ENCODE measurements at regions not wholly inside any gene's neighbourhood (a gene's known extent, or its start where the extent isn't known, plus 50 kb on each side); places are given as distances from the start of the nearest gene placed in this dataset.

- Histone ChIP-seq H3K27ac (no peak overlapping the region), H3K9me3 (replicated peaks in 1 of 11) (peaks cover 6 to 24% (median 15%) of the 10 kb centered on the region in 11 experiments; a peak in 16 of 22 replicates), H3K4me1 (no peaks in the 10 kb centered on the region), H3K27me3 (no peaks in the 10 kb centered on the region), H3K4me2 (no peak overlapping the region), H3K4me3 (no peak overlapping the region), H3K36me3 (no peaks in the 10 kb centered on the region), H3K9ac (no peak overlapping the region), H4K20me1 (no peaks in the 10 kb centered on the region)
- TF ChIP-seq Cebpa-rat (IDR thresholded peaks at IDR 0.05): no peak
Measured at GRCh38 chr1:238073991-238074390, 183.3 kb upstream of the ZP4 start.

- TF ChIP-seq Cebpa-rat (IDR thresholded peaks at IDR 0.05): no peak
- H3K9me3 ChIP-seq (replicated peaks in 1 of 11): peaks cover 0 to 16% (median 10%) of the 10 kb centered on the region in 11 experiments; a peak in 14 of 22 replicates
Measured at GRCh38 chr1:238071061-238071460, 180.3 kb upstream of the ZP4 start.

DNA sequence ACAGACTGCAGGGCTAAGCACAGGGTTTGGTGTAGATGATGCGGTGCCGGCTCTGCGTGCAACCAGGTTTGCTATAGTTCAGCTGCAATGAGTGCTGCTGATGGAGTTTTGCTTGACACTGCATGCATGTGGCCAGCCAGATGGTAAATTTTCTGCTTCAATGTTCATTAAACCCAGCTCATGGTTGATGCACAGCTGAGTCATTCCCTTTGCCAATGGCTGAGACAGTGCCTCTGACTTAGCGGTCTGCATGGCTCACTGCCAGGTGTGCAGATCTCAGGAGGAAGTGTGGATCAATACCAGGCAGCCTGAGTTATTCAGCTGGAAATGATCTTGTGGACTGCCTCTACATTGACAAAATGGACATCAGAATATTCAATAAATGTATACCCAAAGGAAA lies 172.7 kb upstream of the ZP4 start:
- no peak for TF ChIP-seq Cebpa-rat (IDR thresholded peaks at IDR 0.05)
- peak overlapping the region; percentile 50 to 86 (median 73) for H3K4me2 ChIP-seq
- no peaks in the 10 kb centered on the region for H4K20me1 ChIP-seq
- no peaks in the 10 kb centered on the region for H3K36me3 ChIP-seq
- H3K4me3 ChIP-seq: no peak overlapping the region; a peak in 1 of 20 replicates
- H3K9ac ChIP-seq: peak overlapping the region in 1 of 11 experiments; percentile 53; a peak in 4 of 22 replicates
- H3K4me1 ChIP-seq: peaks cover 28 to 36% (median 31%) of the 10 kb centered on the region in 10 experiments
- peak overlapping the region in 9 of 11 experiments; percentile 66 to 81 (median 78); a peak in 17 of 22 replicates for H3K27ac ChIP-seq
- H3K9me3 ChIP-seq (replicated peaks in 1 of 11): peaks cover 5 to 19% (median 9%) of the 10 kb centered on the region in 11 experiments
- no peaks in the 10 kb centered on the region for H3K27me3 ChIP-seq

More at GRCh38 chr1:238071061-238071460, 180.3 kb upstream of the ZP4 start:
- no peak overlapping the region for H3K9ac ChIP-seq
- no peak overlapping the region for H3K4me2 ChIP-seq
- H4K20me1 ChIP-seq: no peaks in the 10 kb centered on the region
- H3K27ac ChIP-seq: no peak overlapping the region
- no peaks in the 10 kb centered on the region for H3K36me3 ChIP-seq
- no peak overlapping the region for H3K4me3 ChIP-seq
- H3K27me3 ChIP-seq: no peaks in the 10 kb centered on the region
- H3K4me1 ChIP-seq: no peaks in the 10 kb centered on the region

DNA sequence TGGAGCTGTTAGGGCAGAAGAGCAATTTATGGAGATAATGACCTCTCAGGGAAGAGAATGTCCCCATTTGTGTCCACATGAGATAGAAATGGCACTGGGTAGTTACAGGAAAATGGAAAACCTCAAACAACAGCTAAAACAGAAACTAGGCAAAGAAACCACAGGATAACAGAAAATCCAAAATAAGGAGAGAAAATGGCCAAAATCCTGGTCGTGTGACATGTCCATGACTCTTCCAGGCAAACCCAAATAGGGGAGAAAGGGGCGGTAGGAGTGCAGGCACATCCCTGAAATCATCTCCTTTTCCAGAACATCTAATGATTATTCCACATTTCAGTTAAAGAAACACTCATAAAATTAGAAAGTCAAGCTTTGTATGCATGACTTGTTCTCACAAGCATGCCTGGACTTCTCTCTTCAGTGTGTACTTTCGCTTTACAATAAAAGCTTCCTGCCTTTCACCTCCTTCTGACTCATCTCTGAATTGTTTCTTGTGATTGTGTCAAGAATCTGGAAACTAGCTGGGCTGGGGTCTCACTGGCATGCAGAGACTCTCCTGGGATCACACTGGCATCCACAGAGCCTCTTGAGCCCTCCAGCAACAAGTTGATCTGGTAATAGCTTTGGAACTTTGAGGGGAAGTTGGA lies 171.4 kb upstream of the ZP4 start:
- Histone ChIP-seq H3K27me3 (no peaks in the 10 kb centered on the region), H3K9me3 (replicated peaks in 1 of 11) (peaks cover 18 to 32% (median 22%) of the 10 kb centered on the region in 11 experiments), H3K4me3 (peak overlapping the region in 3 of 10 experiments; percentile 9 to 25 (median 17); a peak in 1 of 20 replicates), H3K4me1 (peaks cover 28 to 36% (median 31%) of the 10 kb centered on the region in 10 experiments), H3K4me2 (peak overlapping the region; percentile 50 to 86 (median 73)), H3K9ac (peak overlapping the region in 9 of 11 experiments; percentile 10 to 61 (median 53); a peak in 13 of 22 replicates), H3K36me3 (0 out of 22 replicates have a peak, but pooled peaks cover 0 to 3% (median 0%) of the 10 kb centered on the region in 11 experiments), H4K20me1 (no peaks in the 10 kb centered on the region), H3K27ac (peak overlapping the region in 10 of 11 experiments; percentile 54 to 81 (median 78); a peak in 21 of 22 replicates)
- TF ChIP-seq Cebpa-rat (IDR thresholded peaks at IDR 0.05): no peak

DNA sequence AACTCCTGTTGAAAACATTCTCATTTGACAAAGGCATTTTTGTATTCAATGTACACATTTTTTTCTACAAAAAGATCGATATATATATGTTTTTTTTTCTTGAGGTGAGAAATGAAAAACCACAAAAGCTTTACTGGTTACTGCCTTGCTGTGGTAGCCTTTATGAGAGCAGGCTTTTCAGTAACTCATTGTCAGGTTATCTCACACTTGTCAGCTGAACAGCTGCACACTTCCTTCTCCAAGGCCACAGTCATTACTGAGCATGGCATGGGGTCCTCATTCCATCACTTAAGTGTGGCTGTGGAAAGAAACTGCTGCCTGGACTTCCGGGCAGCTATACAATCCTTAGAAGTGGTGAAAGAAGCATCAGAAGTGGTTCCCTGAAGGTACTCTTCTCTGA lies 169.3 kb upstream of the ZP4 start:
- peaks cover 18 to 32% (median 25%) of the 10 kb centered on the region in 11 experiments for H3K9me3 ChIP-seq (replicated peaks in 1 of 11)
- H3K36me3 ChIP-seq: 0 out of 22 replicates have a peak, but pooled peaks cover 0 to 3% (median 0%) of the 10 kb centered on the region in 11 experiments
- peak overlapping the region in 1 of 11 experiments; percentile 5; a peak in 1 of 22 replicates for H3K4me2 ChIP-seq
- no peaks in the 10 kb centered on the region for H3K27me3 ChIP-seq
- no peak for TF ChIP-seq Cebpa-rat (IDR thresholded peaks at IDR 0.05)
- peaks cover 28 to 36% (median 31%) of the 10 kb centered on the region in 10 experiments for H3K4me1 ChIP-seq
- no peak overlapping the region for H3K9ac ChIP-seq
- H3K4me3 ChIP-seq: no peak overlapping the region
- H3K27ac ChIP-seq: no peak overlapping the region; a peak in 1 of 22 replicates
- no peaks in the 10 kb centered on the region for H4K20me1 ChIP-seq

- no peaks in the 10 kb centered on the region for H4K20me1 ChIP-seq
- no peaks in the 10 kb centered on the region for H3K4me1 ChIP-seq
- H3K9ac ChIP-seq: no peak overlapping the region
- H3K36me3 ChIP-seq: 0 out of 22 replicates have a peak, but pooled peaks cover 0 to 3% (median 0%) of the 10 kb centered on the region in 11 experiments
- no peak overlapping the region for H3K4me3 ChIP-seq
- H3K4me2 ChIP-seq: no peak overlapping the region
- TF ChIP-seq Cebpa-rat (IDR thresholded peaks at IDR 0.05): no peak
- H3K27ac ChIP-seq: no peak overlapping the region
- H3K27me3 ChIP-seq: no peaks in the 10 kb centered on the region
- H3K9me3 ChIP-seq (replicated peaks in 1 of 11): peaks cover 3 to 10% (median 6%) of the 10 kb centered on the region in 11 experiments
Measured at GRCh38 chr1:238052496-238053266, 162.0 kb upstream of the ZP4 start.

DNA sequence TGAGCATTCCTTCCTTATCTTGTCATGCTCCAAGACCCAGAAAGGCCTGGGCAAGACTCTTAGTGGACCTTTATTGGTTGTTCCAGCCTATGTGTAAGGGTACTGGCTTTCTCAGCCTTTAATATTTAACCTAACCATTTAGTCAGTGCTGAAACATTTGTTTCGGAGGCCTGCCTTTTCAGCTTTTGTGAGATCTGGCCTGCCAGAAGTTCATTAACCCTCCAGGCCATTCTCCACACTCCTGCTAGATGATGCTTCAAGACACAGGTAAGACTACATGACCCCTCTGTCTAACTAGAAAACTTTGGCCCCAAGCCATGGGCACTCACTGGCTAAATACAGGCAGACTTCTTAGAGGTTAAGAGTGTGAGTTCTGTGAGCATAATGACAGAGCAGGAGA lies 138.4 kb upstream of the ZP4 start:
- no peaks in the 10 kb centered on the region for H3K4me1 ChIP-seq
- H4K20me1 ChIP-seq: no peaks in the 10 kb centered on the region
- H3K4me3 ChIP-seq: no peak overlapping the region
- no peaks in the 10 kb centered on the region for H3K36me3 ChIP-seq
- no peak overlapping the region for H3K27ac ChIP-seq
- no peak overlapping the region for H3K4me2 ChIP-seq
- H3K27me3 ChIP-seq: no peaks in the 10 kb centered on the region
- H3K9me3 ChIP-seq (replicated peaks in 1 of 11): 0 out of 22 replicates have a peak, but pooled peaks cover 0 to 6% (median 0%) of the 10 kb centered on the region in 11 experiments
- no peak for TF ChIP-seq Cebpa-rat (IDR thresholded peaks at IDR 0.05)
- H3K9ac ChIP-seq: no peak overlapping the region

DNA sequence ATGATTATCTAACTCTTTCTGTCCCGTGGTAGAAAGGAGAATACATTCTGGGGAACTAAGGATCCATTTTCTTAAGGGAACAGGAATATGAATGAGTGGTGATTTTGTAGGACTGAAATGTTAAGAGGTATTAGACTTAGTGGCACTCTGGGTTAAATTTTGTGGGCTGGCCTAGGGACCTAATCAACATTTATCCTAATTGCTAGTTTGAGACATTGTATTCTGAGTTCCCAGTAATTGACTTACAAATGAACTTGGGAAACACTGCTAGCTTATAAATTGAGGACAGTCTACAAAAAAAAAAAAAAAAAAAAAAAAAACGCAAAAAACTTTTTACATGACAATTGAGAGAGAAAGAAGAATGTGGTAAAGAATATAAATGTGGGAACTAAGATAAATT lies 136.6 kb upstream of the ZP4 start:
- Histone ChIP-seq H3K27me3 (no peaks in the 10 kb centered on the region), H4K20me1 (no peaks in the 10 kb centered on the region), H3K9me3 (replicated peaks in 1 of 11) (0 out of 22 replicates have a peak, but pooled peaks cover 0 to 6% (median 0%) of the 10 kb centered on the region in 11 experiments), H3K4me2 (no peak overlapping the region), H3K4me3 (no peak overlapping the region), H3K9ac (no peak overlapping the region), H3K4me1 (no peaks in the 10 kb centered on the region), H3K36me3 (no peaks in the 10 kb centered on the region), H3K27ac (no peak overlapping the region)
- TF ChIP-seq Cebpa-rat (IDR thresholded peaks at IDR 0.05): no peak

GRCh38 chr1:238023137-238023536 lies 132.4 kb upstream of the ZP4 start:
- TF ChIP-seq Cebpa-rat (IDR thresholded peaks at IDR 0.05): no peak
- no peak overlapping the region for H3K4me2 ChIP-seq
- H3K36me3 ChIP-seq: no peaks in the 10 kb centered on the region
- H3K4me1 ChIP-seq: no peaks in the 10 kb centered on the region
- H3K9ac ChIP-seq: no peak overlapping the region
- H3K27ac ChIP-seq: no peak overlapping the region
- no peaks in the 10 kb centered on the region for H3K9me3 ChIP-seq (replicated peaks in 1 of 11)
- no peaks in the 10 kb centered on the region for H3K27me3 ChIP-seq
- no peak overlapping the region for H3K4me3 ChIP-seq
- no peaks in the 10 kb centered on the region for H4K20me1 ChIP-seq
